Astrocyte (in vitro differentiated cells and primary cell): ENCODE measurements at regions not wholly inside any gene's neighbourhood (a gene's known extent, or its start where the extent isn't known, plus 50 kb on each side); places are given as distances from the start of the nearest gene placed in this dataset.

Experiments
- DNase-seq: peaks from one replicate; pipeline ENCODE4 v3.0.0-alpha.2; 2010; ENCODE audit warnings: low read depth
- FAIRE-seq: peaks from 2 replicates; lab custom pipeline; 2011; peaks lifted over from hg19 to GRCh38; lab: Jason Lieb, UNC
- H2AFZ ChIP-seq: 2 replicates; pipeline ENCODE4 v1.6.0; 2012; ENCODE audit warnings: low read depth, low read length, inconsistent platforms
- H3K27ac ChIP-seq: 2 replicates; pipeline ENCODE4 v1.5.1; 2011; ENCODE audit warnings: low read depth, low read length, inconsistent platforms
- H3K27me3 ChIP-seq: 2 replicates; pipeline ENCODE4 v1.6.0; 2011; ENCODE audit warnings: low read length, inconsistent platforms; ENCODE audit not compliant: insufficient read depth
- H3K36me3 ChIP-seq: 2 replicates; pipeline ENCODE4 v1.5.1; 2011; ENCODE audit warnings: low read length, inconsistent platforms; ENCODE audit not compliant: insufficient read depth
- H3K4me1 ChIP-seq: 2 replicates; pipeline ENCODE4 v1.5.1; 2011; ENCODE audit warnings: low read length, inconsistent platforms; ENCODE audit not compliant: insufficient read depth
- H3K4me2 ChIP-seq: 2 replicates; pipeline ENCODE4 v1.6.0; 2012; ENCODE audit warnings: low read length, inconsistent platforms
- H3K4me3 ChIP-seq: 2 replicates; pipeline ENCODE4 v1.5.1; 2011; ENCODE audit warnings: low read depth, mild to moderate bottlenecking, low read length, inconsistent platforms; ENCODE audit not compliant: insufficient read depth
- H3K79me2 ChIP-seq: 2 replicates; pipeline ENCODE4 v1.6.0; 2012; ENCODE audit warnings: mild to moderate bottlenecking, low read length, inconsistent platforms; ENCODE audit not compliant: insufficient read depth
- H3K9ac ChIP-seq: 2 replicates; pipeline ENCODE4 v1.6.0; 2012; ENCODE audit warnings: mild to moderate bottlenecking, low read length, inconsistent platforms
- H3K9me3 ChIP-seq: 2 replicates; pipeline ENCODE4 v1.5.1; 2012; ENCODE audit warnings: low read depth, mild to moderate bottlenecking, low read length, inconsistent platforms; ENCODE audit not compliant: insufficient read depth
- H4K20me1 ChIP-seq: 2 replicates; pipeline ENCODE4 v1.6.0; 2012; ENCODE audit warnings: low read length, inconsistent platforms; ENCODE audit not compliant: insufficient read depth
- H3K27ac Mint-ChIP-seq: one replicate; pipeline ENCODE4 v1.8.0; 2021; ENCODE audit warnings: mild to moderate bottlenecking, mixed read lengths; ENCODE audit not compliant: unreplicated experiment
- H3K27me3 Mint-ChIP-seq: one replicate; pipeline ENCODE4 v1.8.0; 2021; ENCODE audit warnings: low read depth, mixed read lengths; ENCODE audit not compliant: unreplicated experiment
- H3K36me3 Mint-ChIP-seq: one replicate; pipeline ENCODE4 v1.8.0; 2021; ENCODE audit warnings: low read depth, mixed read lengths; ENCODE audit not compliant: unreplicated experiment
- H3K4me1 Mint-ChIP-seq: one replicate; pipeline ENCODE4 v1.8.0; 2021; ENCODE audit warnings: low read depth, mixed read lengths; ENCODE audit not compliant: unreplicated experiment
- H3K4me3 Mint-ChIP-seq: one replicate; pipeline ENCODE4 v1.8.0; 2021; ENCODE audit warnings: mild to moderate bottlenecking, moderate library complexity, mixed read lengths; ENCODE audit not compliant: unreplicated experiment
- H3K9me3 Mint-ChIP-seq: one replicate; pipeline ENCODE4 v1.8.0; 2021; ENCODE audit warnings: mild to moderate bottlenecking, mixed read lengths; ENCODE audit not compliant: unreplicated experiment
- CTCF ChIP-seq: IDR thresholded peaks from 2 replicates; pipeline ENCODE4 v1.5.1; 2011; ENCODE audit warnings: low read depth, mild to moderate bottlenecking, inconsistent platforms, low read length, moderate library complexity; ENCODE audit not compliant: insufficient read depth
- EZH2 ChIP-seq: IDR thresholded peaks from 2 replicates; pipeline ENCODE4 v1.6.1; 2012; ENCODE audit warnings: mild to moderate bottlenecking, low read length, inconsistent platforms; ENCODE audit not compliant: insufficient read depth

GRCh38 chr1:81455481-81455880, 345.3 kb upstream of the ADGRL2 start:
- H4K20me1 ChIP-seq: no peaks in the 10 kb centered on the region
- H3K27me3 Mint-ChIP-seq: no peaks in the 10 kb centered on the region
- DNase-seq (no peak), FAIRE-seq (no peak)
- H3K27me3 ChIP-seq: no peaks in the 10 kb centered on the region
- no peak overlapping the region for H3K4me3 Mint-ChIP-seq
- peaks cover 7% of the 10 kb centered on the region for H3K4me1 Mint-ChIP-seq
- H2AFZ ChIP-seq: no peak overlapping the region
- no peak overlapping the region for H3K4me3 ChIP-seq
- TF ChIP-seq CTCF (no peak), EZH2 (no peak)
- H3K27ac ChIP-seq: no peak overlapping the region
- no peak overlapping the region for H3K9ac ChIP-seq
- no peaks in the 10 kb centered on the region for H3K36me3 ChIP-seq
- no peak overlapping the region for H3K4me2 ChIP-seq
- H3K4me1 ChIP-seq: peaks cover 8% of the 10 kb centered on the region
- no peaks in the 10 kb centered on the region for H3K9me3 ChIP-seq
- no peaks in the 10 kb centered on the region for H3K9me3 Mint-ChIP-seq
- H3K27ac Mint-ChIP-seq: no peak overlapping the region
- H3K36me3 Mint-ChIP-seq: no peaks in the 10 kb centered on the region
- no peaks in the 10 kb centered on the region for H3K79me2 ChIP-seq

- no peak overlapping the region for H3K4me2 ChIP-seq
- Mint-ChIP-seq H3K9me3 (no peaks in the 10 kb centered on the region), H3K27ac (no peak overlapping the region), H3K4me3 (no peak overlapping the region), H3K36me3 (no peaks in the 10 kb centered on the region), H3K27me3 (no peaks in the 10 kb centered on the region), H3K4me1 (peaks cover 7% of the 10 kb centered on the region)
- no peaks in the 10 kb centered on the region for H3K9me3 ChIP-seq
- H3K36me3 ChIP-seq: no peaks in the 10 kb centered on the region
- H3K4me3 ChIP-seq: no peak overlapping the region
- FAIRE-seq (no peak), DNase-seq (no peak)
- no peak overlapping the region for H3K27ac ChIP-seq
- H4K20me1 ChIP-seq: no peaks in the 10 kb centered on the region
- no peak overlapping the region for H3K9ac ChIP-seq
- H3K79me2 ChIP-seq: no peaks in the 10 kb centered on the region
- H2AFZ ChIP-seq: no peak overlapping the region
- H3K4me1 ChIP-seq: peaks cover 8% of the 10 kb centered on the region
- TF ChIP-seq CTCF (no peak), EZH2 (no peak)
- no peaks in the 10 kb centered on the region for H3K27me3 ChIP-seq
Observed at GRCh38 chr1:81453971-81454370, 346.8 kb upstream of the ADGRL2 start.

GRCh38 chr1:81453367-81453703, 347.4 kb upstream of the ADGRL2 start:
- no peaks in the 10 kb centered on the region for H3K9me3 Mint-ChIP-seq
- no peak for FAIRE-seq

More at GRCh38 chr1:81453367-81453703, 347.4 kb upstream of the ADGRL2 start:
- no peak overlapping the region for H3K9ac ChIP-seq
- H3K27me3 Mint-ChIP-seq: no peaks in the 10 kb centered on the region
- no peak for TF ChIP-seq EZH2
- no peak for TF ChIP-seq CTCF
- H3K4me2 ChIP-seq: peak overlapping the region; percentile 10
- no peak overlapping the region for H3K27ac Mint-ChIP-seq
- H3K79me2 ChIP-seq: no peaks in the 10 kb centered on the region
- DNase-seq: no peak
- H3K9me3 ChIP-seq: no peaks in the 10 kb centered on the region
- no peaks in the 10 kb centered on the region for H4K20me1 ChIP-seq
- H3K27ac ChIP-seq: no peak overlapping the region
- no peaks in the 10 kb centered on the region for H3K36me3 Mint-ChIP-seq
- no peak overlapping the region for H3K4me3 ChIP-seq
- H3K27me3 ChIP-seq: no peaks in the 10 kb centered on the region
- H3K36me3 ChIP-seq: no peaks in the 10 kb centered on the region
- no peak overlapping the region for H2AFZ ChIP-seq
- peaks cover 7% of the 10 kb centered on the region for H3K4me1 Mint-ChIP-seq
- H3K4me1 ChIP-seq: peaks cover 8% of the 10 kb centered on the region
- no peak overlapping the region for H3K4me3 Mint-ChIP-seq
